ENCODE measurements at regions not wholly inside any gene's neighbourhood (a gene's known extent, or its start where the extent isn't known, plus 50 kb on each side); places are given as distances from the start of the nearest gene placed in this dataset.

GRCh38 chr2:145186303-145186702 is 666.4 kb upstream of the ZEB2 start:
- TF ChIP-seq EZH2 (IDR thresholded peaks at IDR 0.05; ENCODE audit: insufficient read depth, low read length) (no peak), CTCF (IDR thresholded peaks at IDR 0.05; ENCODE audit: insufficient read depth, low read depth, low read length) (no peak)

Measured in astrocyte (in vitro differentiated cells and primary cell).